ENCODE measurements at regions not wholly inside any gene's neighbourhood (a gene's known extent, or its start where the extent isn't known, plus 50 kb on each side); places are given as distances from the start of the nearest gene placed in this dataset.

DNA sequence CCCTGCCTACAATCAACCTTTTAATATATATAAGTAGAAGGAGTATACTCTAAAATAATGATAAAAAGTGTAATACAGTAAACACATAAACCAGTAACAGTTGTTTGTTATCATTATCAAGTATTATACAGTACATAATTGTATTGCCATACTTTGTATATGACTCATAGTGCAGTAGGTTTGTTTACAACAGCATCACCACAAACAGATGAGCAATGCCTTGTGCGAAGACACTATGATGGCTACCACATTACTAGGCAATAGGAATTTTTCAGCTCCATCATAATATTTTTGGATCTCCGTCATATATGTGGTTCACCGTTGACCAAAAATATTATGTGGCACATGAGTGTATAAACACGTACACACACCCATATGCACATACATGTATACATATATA lies 69.7 kb upstream of the APC start:
- no peaks in the 10 kb centered on the region for H3K27me3 Mint-ChIP-seq (ENCODE audit: low read depth, unreplicated experiment)
- FAIRE-seq (no peak), DNase-seq (ENCODE audit: low read depth) (no peak)
- no peak overlapping the region for H3K4me2 ChIP-seq (ENCODE audit: low read length)
- no peaks in the 10 kb centered on the region for H3K4me1 ChIP-seq (ENCODE audit: insufficient read depth, low read length)
- no peaks in the 10 kb centered on the region for H3K27me3 ChIP-seq (ENCODE audit: insufficient read depth, low read length)
- H3K36me3 Mint-ChIP-seq (ENCODE audit: low read depth, unreplicated experiment): no peaks in the 10 kb centered on the region
- no peaks in the 10 kb centered on the region for H4K20me1 ChIP-seq (ENCODE audit: insufficient read depth, low read length)
- H3K36me3 ChIP-seq (ENCODE audit: insufficient read depth, low read length): no peaks in the 10 kb centered on the region
- no peaks in the 10 kb centered on the region for H3K9me3 Mint-ChIP-seq (ENCODE audit: unreplicated experiment)
- H3K4me1 Mint-ChIP-seq (ENCODE audit: low read depth, unreplicated experiment): no peaks in the 10 kb centered on the region
- H2AFZ ChIP-seq (ENCODE audit: low read depth, low read length): no peak overlapping the region
- H3K9ac ChIP-seq (ENCODE audit: low read length): no peak overlapping the region
- H3K27ac Mint-ChIP-seq (ENCODE audit: unreplicated experiment): no peak overlapping the region
- no peak overlapping the region for H3K4me3 Mint-ChIP-seq (ENCODE audit: unreplicated experiment)
- no peaks in the 10 kb centered on the region for H3K9me3 ChIP-seq (ENCODE audit: insufficient read depth, low read depth, low read length)
- H3K27ac ChIP-seq (ENCODE audit: low read depth, low read length): no peak overlapping the region
- TF ChIP-seq EZH2 (IDR thresholded peaks at IDR 0.05; ENCODE audit: insufficient read depth, low read length): no peak
- TF ChIP-seq, protein P1, sequence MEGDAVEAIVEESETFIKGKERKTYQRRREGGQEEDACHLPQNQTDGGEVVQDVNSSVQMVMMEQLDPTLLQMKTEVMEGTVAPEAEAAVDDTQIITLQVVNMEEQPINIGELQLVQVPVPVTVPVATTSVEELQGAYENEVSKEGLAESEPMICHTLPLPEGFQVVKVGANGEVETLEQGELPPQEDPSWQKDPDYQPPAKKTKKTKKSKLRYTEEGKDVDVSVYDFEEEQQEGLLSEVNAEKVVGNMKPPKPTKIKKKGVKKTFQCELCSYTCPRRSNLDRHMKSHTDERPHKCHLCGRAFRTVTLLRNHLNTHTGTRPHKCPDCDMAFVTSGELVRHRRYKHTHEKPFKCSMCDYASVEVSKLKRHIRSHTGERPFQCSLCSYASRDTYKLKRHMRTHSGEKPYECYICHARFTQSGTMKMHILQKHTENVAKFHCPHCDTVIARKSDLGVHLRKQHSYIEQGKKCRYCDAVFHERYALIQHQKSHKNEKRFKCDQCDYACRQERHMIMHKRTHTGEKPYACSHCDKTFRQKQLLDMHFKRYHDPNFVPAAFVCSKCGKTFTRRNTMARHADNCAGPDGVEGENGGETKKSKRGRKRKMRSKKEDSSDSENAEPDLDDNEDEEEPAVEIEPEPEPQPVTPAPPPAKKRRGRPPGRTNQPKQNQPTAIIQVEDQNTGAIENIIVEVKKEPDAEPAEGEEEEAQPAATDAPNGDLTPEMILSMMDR (IDR thresholded peaks at IDR 0.05; ENCODE audit: insufficient read depth, low read depth, low read length): no peak
- no peak overlapping the region for H3K4me3 ChIP-seq (ENCODE audit: insufficient read depth, low read depth, low read length)
- no peaks in the 10 kb centered on the region for H3K79me2 ChIP-seq (ENCODE audit: insufficient read depth, low read length)

DNA sequence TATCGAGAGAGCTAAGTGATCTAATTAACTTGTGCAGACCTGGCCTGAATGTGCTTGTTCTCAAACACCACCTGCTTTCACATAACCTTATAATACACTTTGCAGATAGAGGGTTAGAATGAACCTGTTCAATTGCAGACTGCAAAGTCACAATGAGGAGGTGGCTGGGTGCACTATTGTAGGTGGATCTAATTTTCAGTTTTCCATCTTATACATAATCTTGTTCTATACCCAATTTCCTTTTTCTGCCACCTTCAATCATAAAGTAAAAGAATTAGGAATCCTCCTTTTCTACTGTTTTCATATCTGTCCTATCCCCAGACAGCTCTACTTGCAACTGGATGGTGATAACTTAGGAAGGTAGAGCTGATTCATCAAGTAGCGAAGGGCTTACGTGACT lies 68.8 kb upstream of the APC start:
- Histone ChIP-seq H3K9me3 (ENCODE audit: insufficient read depth, low read depth, low read length) (no peaks in the 10 kb centered on the region), H3K4me2 (ENCODE audit: low read length) (no peak overlapping the region), H2AFZ (ENCODE audit: low read depth, low read length) (no peak overlapping the region), H3K36me3 (ENCODE audit: insufficient read depth, low read length) (no peaks in the 10 kb centered on the region), H3K27ac (ENCODE audit: low read depth, low read length) (no peak overlapping the region), H3K79me2 (ENCODE audit: insufficient read depth, low read length) (no peaks in the 10 kb centered on the region), H3K4me3 (ENCODE audit: insufficient read depth, low read depth, low read length) (no peak overlapping the region), H4K20me1 (ENCODE audit: insufficient read depth, low read length) (no peaks in the 10 kb centered on the region), H3K9ac (ENCODE audit: low read length) (no peak overlapping the region), H3K27me3 (ENCODE audit: insufficient read depth, low read length) (no peaks in the 10 kb centered on the region), H3K4me1 (ENCODE audit: insufficient read depth, low read length) (no peaks in the 10 kb centered on the region)
- TF ChIP-seq EZH2 (IDR thresholded peaks at IDR 0.05; ENCODE audit: insufficient read depth, low read length): no peak
- TF ChIP-seq, protein P1 (IDR thresholded peaks at IDR 0.05; ENCODE audit: insufficient read depth, low read depth, low read length): no peak
- DNase-seq (ENCODE audit: low read depth) (no peak), FAIRE-seq (no peak)
- Mint-ChIP-seq H3K36me3 (ENCODE audit: low read depth, unreplicated experiment) (no peaks in the 10 kb centered on the region), H3K27me3 (ENCODE audit: low read depth, unreplicated experiment) (no peaks in the 10 kb centered on the region), H3K27ac (ENCODE audit: unreplicated experiment) (no peak overlapping the region), H3K9me3 (ENCODE audit: unreplicated experiment) (no peaks in the 10 kb centered on the region), H3K4me1 (ENCODE audit: low read depth, unreplicated experiment) (no peaks in the 10 kb centered on the region), H3K4me3 (ENCODE audit: unreplicated experiment) (no peak overlapping the region)

DNA sequence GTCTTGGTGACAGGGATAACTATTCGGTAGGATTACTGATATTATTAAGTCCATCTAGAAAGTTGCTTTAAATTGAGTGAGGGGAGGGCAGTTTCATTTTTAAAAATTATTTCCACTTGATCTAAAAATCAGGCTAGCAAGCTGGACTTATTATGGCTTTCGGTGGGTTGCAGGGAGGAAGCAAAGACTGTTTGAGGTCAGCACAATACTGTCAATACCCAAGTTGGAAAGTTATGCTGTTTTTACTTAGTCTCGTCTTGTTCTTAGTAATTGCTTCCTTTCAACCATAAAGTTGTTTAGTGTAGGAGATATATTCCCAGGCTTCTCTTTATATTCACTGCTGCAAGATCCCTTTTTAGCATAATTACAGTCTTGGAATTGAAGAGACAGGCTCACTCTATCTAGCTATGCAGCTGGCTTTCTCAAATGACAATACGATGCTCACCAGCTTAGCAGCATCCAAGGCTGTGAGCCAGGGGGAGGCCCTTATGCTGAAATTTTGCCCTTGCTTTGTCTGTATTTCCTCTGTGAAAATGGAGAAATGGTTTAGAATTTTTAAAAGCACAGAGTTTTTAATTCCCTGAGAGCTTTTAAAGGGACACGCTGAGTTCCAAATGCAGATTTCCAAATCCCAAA lies 68.2 kb upstream of the APC start:
- no peak overlapping the region for H2AFZ ChIP-seq (ENCODE audit: low read depth, low read length)
- Mint-ChIP-seq H3K27ac (ENCODE audit: unreplicated experiment) (no peak overlapping the region), H3K9me3 (ENCODE audit: unreplicated experiment) (no peaks in the 10 kb centered on the region), H3K36me3 (ENCODE audit: low read depth, unreplicated experiment) (no peaks in the 10 kb centered on the region), H3K4me1 (ENCODE audit: low read depth, unreplicated experiment) (no peaks in the 10 kb centered on the region), H3K27me3 (ENCODE audit: low read depth, unreplicated experiment) (no peaks in the 10 kb centered on the region), H3K4me3 (ENCODE audit: unreplicated experiment) (no peak overlapping the region)
- no peak for TF ChIP-seq EZH2 (IDR thresholded peaks at IDR 0.05; ENCODE audit: insufficient read depth, low read length)
- TF ChIP-seq, protein P1 (IDR thresholded peaks at IDR 0.05; ENCODE audit: insufficient read depth, low read depth, low read length): no peak
- H3K9ac ChIP-seq (ENCODE audit: low read length): no peak overlapping the region
- FAIRE-seq: no peak
- no peaks in the 10 kb centered on the region for H3K36me3 ChIP-seq (ENCODE audit: insufficient read depth, low read length)
- no peak for DNase-seq (ENCODE audit: low read depth)
- no peaks in the 10 kb centered on the region for H3K27me3 ChIP-seq (ENCODE audit: insufficient read depth, low read length)
- H3K79me2 ChIP-seq (ENCODE audit: insufficient read depth, low read length): no peaks in the 10 kb centered on the region
- H3K9me3 ChIP-seq (ENCODE audit: insufficient read depth, low read depth, low read length): no peaks in the 10 kb centered on the region
- H3K4me2 ChIP-seq (ENCODE audit: low read length): no peak overlapping the region
- H3K4me3 ChIP-seq (ENCODE audit: insufficient read depth, low read depth, low read length): no peak overlapping the region
- H4K20me1 ChIP-seq (ENCODE audit: insufficient read depth, low read length): no peaks in the 10 kb centered on the region
- H3K27ac ChIP-seq (ENCODE audit: low read depth, low read length): no peak overlapping the region
- H3K4me1 ChIP-seq (ENCODE audit: insufficient read depth, low read length): no peaks in the 10 kb centered on the region

Measured in astrocyte (in vitro differentiated cells and primary cell).